Esophagus muscularis mucosa (tissue), 4 donors: ENCODE measurements at regions not wholly inside any gene's neighbourhood (a gene's known extent, or its start where the extent isn't known, plus 50 kb on each side); places are given as distances from the start of the nearest gene placed in this dataset.

ENCODE experiments used
- DNase-seq: peaks from one replicate; pipeline ENCODE4 v3.0.0-alpha.2; 2017; ENCODE audit errors: extremely low spot score
- H3K27ac ChIP-seq, 4 donors: fragments of 200-600 bp; sonication (generic); replicated peaks in 1 of 4; 1 replicate in 3 of 4; 2 replicates in 1 of 4; pipeline ENCODE4 v1.5.1; 2016 to 2019; ENCODE audit warnings: mild to moderate bottlenecking in 1 of 4
- H3K27me3 ChIP-seq, 4 donors: fragments of 200-600 bp; sonication (generic); one replicate each; pipeline versions ENCODE4 v1.5.1 to v1.6.0; 2016 to 2019
- H3K36me3 ChIP-seq, 4 donors: fragments of 200-600 bp; sonication (generic); one replicate each; pipeline ENCODE4 v1.5.1; 2016 to 2019
- H3K4me1 ChIP-seq, 4 donors: fragments of 200-600 bp; sonication (generic); one replicate each; pipeline ENCODE4 v1.5.1; 2016 to 2019
- H3K4me3 ChIP-seq, 4 donors: fragments of 200-600 bp; sonication (generic); 1 replicate in 2 of 4; 2 replicates in 2 of 4; pipeline ENCODE4 v1.5.1; 2016 to 2019; ENCODE audit warnings: mild to moderate bottlenecking in 4 of 4, moderate library complexity in 1 of 4
- H3K9me3 ChIP-seq, 4 donors: fragments of 200-600 bp; sonication (generic); 1 replicate in 3 of 4; 2 replicates in 1 of 4; pipeline ENCODE4 v1.5.1; 2016 to 2019
- EP300 ChIP-seq: sonication (generic); formaldehyde crosslinking; IDR thresholded peaks from one replicate; pipeline ENCODE4 v1.6.1; 2017; ENCODE audit warnings: antibody characterized with exemption
- POLR2A ChIP-seq: fragments of 450-650 bp; IDR thresholded peaks from one replicate; pipeline ENCODE4 v1.6.1; 2017; ENCODE audit warnings: antibody characterized with exemption, moderate library complexity, mild to moderate bottlenecking, low read depth
- POLR2AphosphoS5 ChIP-seq, 2 donors: sonication (generic); formaldehyde crosslinking; IDR thresholded peaks; one replicate each; pipeline ENCODE4 v1.6.1; 2017; ENCODE audit warnings: antibody characterized with exemption in 2 of 2
- WGBS: methylation state at CpG from one replicate; pipeline ENCODE4 v1.1.5; 2018; 5-methylcytosine and 5-hydroxymethylcytosine counted together
- intact Hi-C: fragments of 100-400 bp; cut with DNase I; formaldehyde crosslinking; loops from one replicate; pipeline ENCODE4 v1.15.1; 2023
- TF ChIP-seq, protein P1 (sequence below), 3 experiments: fragments of 200-600 bp in 2 of 3; fragments of 450-650 bp in 1 of 3; sonication (generic) in 2 of 3; IDR thresholded peaks; one replicate each; pipeline ENCODE4 v1.5.1; 2017 to 2019; ENCODE audit warnings: antibody characterized with exemption in 3 of 3, mild to moderate bottlenecking in 2 of 3, moderate library complexity in 1 of 3

DNA sequence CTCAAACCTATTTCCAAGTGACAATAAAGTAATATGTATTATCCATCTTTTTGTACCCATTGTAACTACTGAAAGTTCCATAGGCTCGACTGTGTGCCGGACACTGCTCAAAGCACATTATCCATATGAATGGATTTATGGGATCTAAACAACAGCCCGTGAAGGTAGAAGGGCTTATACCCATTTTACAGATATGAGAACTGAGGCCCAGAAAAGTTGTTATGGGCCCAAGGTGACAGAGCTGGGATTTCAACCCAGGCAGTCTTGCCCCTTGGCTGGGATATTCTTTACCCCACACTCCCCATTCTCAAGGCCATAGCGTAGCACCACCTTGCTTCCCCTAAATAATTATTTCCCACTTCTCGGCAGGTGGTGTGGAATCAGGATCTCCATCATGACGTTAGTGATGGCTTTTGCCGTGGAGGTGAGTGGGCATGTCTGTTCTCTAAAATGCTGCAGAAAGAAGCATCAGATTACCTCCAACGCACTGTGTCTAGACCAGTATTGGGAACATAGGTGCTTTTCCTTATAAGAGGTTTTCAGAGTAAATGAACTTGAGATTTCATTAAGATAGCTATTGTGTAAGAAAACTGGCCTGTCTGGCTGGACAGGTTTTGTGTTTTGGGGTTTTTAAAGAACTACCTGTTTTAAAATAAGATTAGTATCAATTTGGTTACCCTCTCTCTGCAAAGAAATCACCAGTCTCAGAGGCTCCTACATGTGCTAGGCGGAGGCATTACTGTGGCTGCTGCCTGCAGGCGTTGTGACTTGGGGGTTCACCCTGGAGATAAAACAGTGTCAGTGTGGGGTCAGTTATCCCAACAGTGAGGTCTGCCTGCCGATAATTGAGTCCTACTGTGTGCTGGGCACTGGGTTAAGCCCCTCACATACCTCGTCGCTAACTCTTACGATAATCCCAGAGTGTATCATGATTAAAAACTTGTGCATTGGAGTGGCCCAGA, 85.1 kb upstream of the SDK1 start:
- no peaks in the 10 kb centered on the region for H3K27me3 ChIP-seq
- H3K4me3 ChIP-seq = no peak overlapping the region
- no peak overlapping the region for H3K27ac ChIP-seq
- peaks cover 8 to 27% (median 21%) of the 10 kb centered on the region in 4 donors for H3K4me1 ChIP-seq
- WGBS = 96% methylated on average over 14 of the region's 14 CpGs
- DNase-seq = peak; percentile 81
- no peak for TF ChIP-seq POLR2AphosphoS5 (IDR thresholded peaks at IDR 0.05)
- TF ChIP-seq EP300 = no peak
- TF ChIP-seq, protein P1, sequence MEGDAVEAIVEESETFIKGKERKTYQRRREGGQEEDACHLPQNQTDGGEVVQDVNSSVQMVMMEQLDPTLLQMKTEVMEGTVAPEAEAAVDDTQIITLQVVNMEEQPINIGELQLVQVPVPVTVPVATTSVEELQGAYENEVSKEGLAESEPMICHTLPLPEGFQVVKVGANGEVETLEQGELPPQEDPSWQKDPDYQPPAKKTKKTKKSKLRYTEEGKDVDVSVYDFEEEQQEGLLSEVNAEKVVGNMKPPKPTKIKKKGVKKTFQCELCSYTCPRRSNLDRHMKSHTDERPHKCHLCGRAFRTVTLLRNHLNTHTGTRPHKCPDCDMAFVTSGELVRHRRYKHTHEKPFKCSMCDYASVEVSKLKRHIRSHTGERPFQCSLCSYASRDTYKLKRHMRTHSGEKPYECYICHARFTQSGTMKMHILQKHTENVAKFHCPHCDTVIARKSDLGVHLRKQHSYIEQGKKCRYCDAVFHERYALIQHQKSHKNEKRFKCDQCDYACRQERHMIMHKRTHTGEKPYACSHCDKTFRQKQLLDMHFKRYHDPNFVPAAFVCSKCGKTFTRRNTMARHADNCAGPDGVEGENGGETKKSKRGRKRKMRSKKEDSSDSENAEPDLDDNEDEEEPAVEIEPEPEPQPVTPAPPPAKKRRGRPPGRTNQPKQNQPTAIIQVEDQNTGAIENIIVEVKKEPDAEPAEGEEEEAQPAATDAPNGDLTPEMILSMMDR (IDR thresholded peaks at IDR 0.05) = no peak
- TF ChIP-seq POLR2A = no peak
- no peaks in the 10 kb centered on the region for H3K9me3 ChIP-seq
- intact Hi-C loops = no loop called here
- H3K36me3 ChIP-seq = no peaks in the 10 kb centered on the region

DNA sequence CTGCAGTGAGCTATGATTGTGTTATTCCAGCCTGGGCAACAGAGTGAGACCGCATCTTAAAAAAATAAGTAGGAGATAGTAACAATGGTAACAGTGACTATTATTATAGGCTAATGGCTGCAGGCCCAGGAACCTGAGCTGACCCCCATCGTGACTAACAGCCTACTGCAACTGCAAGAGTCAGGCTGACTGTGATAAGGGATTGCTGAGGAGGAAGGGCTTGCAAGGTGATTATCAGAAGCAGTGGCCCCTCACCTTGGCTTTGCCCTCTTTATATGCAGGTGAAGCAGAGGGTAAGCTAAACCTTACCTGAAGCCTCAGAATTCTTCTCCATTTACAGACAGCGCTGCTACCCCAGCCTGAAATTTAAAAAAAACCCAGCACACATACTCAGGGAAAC, 83.9 kb upstream of the SDK1 start:
- Histone ChIP-seq H3K4me1 (peaks cover 8 to 27% (median 21%) of the 10 kb centered on the region in 4 donors), H3K27me3 (no peaks in the 10 kb centered on the region), H3K4me3 (no peak overlapping the region), H3K27ac (no peak overlapping the region), H3K36me3 (no peaks in the 10 kb centered on the region), H3K9me3 (no peaks in the 10 kb centered on the region)
- intact Hi-C loops = no loop called here
- 69% methylated on average over 3 of the region's 3 CpGs for WGBS
- peak; percentile 89 for DNase-seq
- TF ChIP-seq POLR2AphosphoS5 (IDR thresholded peaks at IDR 0.05) = no peak

DNA sequence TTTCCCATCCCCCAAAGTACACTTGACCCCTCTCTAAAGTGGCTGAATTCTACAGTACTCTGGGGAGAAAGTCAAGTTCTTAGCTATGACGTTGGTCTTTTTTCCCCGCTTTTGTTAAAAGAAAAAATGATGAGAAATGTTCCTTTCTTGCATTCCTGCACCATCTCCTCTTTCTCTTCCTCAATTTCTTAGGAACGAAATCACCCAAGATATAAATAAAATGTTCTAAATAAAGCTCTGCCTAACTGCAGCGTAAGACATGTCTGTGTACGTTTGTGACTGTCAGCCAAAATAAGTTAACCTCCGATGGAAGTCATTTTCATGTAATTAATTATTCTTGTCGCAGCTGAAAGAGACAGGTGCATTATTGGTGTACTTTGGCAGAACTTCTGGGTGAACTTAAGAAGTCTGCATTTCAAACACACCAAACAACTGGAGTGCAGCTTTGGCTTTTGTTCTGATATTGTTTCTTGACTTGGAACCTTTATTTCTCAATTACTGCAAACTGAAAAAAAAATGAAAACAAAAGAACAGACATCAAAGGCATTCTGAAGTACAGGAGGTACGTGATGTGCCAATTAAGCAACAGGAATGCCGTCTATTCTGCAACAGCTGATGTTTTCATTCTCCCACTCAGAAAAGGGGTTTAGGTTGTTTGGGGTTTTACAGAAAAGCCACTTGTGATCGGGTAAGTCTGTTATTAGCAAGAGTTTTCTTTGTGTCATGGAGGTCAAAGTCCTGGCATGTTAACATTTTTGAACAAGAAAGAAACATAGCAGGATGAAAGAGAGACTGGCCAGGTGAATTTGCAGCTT, 82.4 kb upstream of the SDK1 start:
- Histone ChIP-seq H3K9me3 (no peaks in the 10 kb centered on the region), H3K4me1 (peaks cover 8 to 27% (median 21%) of the 10 kb centered on the region in 4 donors), H3K27ac (no peak overlapping the region), H3K36me3 (no peaks in the 10 kb centered on the region), H3K27me3 (no peaks in the 10 kb centered on the region), H3K4me3 (no peak overlapping the region)
- 16% methylated on average over 10 of the region's 10 CpGs for WGBS
- intact Hi-C loops = no loop called here
- DNase-seq = peak; percentile 47
- TF ChIP-seq EP300 = no peak
- no peak for TF ChIP-seq POLR2AphosphoS5 (IDR thresholded peaks at IDR 0.05)
- no peak for TF ChIP-seq POLR2A

DNA sequence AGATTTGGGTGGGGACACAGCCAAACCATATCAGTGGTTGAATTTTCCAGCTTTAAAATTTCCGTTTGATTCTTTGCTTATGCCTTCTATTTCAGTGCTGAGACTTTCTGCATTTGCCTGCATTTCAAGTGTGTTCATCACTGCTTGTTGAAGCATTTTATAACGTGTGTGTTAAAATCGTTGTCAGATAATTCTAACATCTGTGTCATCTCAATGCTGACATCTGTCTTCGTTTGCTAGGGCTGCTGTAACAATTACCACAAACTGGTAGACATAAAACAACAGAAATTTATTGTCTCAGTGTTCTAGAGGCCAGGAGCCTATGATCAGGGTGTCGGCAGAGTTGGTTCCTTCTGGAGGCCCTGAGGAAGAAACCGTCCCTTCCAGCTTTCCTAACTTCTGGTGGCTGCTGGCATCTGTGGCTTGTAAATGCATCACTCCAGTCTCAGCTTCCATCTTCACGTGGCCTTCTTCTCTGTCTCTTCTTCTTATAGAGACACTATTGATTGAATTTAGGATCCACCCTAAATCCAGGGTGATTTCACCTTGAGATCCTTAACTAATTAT, 71.1 kb upstream of the SDK1 start:
- Histone ChIP-seq H3K27ac (no peak overlapping the region), H3K4me3 (no peak overlapping the region), H3K9me3 (no peaks in the 10 kb centered on the region), H3K36me3 (no peaks in the 10 kb centered on the region), H3K27me3 (peaks cover 0 to 4% (median 0%) of the 10 kb centered on the region in 4 donors), H3K4me1 (peaks cover 0 to 5% (median 0%) of the 10 kb centered on the region in 4 donors)
- TF ChIP-seq, protein P1 (IDR thresholded peaks at IDR 0.05) = no peak
- TF ChIP-seq EP300 (no peak), POLR2AphosphoS5 (IDR thresholded peaks at IDR 0.05) (no peak), POLR2A (no peak)
- DNase-seq = no peak
- WGBS = 81% methylated on average over 7 of the region's 7 CpGs
- intact Hi-C loops = no loop called here

DNA sequence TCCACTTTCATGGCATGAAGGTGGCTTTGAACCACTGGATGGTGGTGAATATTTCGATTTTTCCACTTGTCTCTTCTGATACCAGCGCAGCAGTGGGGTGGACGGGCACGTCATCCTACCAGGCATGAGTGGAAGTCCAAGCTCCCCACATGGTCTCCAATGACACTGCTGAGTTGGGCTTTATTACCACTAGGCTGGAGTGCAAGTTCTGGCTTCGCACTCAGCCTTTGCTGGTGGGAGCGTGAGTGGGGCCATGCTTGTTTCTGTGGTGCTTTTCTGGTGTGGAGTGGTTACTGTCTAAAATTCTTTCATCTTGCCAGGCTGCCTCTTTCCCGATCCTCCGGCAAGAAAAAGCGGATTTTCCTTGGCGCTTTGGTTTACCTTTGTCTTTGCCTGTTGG, 70.1 kb upstream of the SDK1 start:
- Histone ChIP-seq H3K36me3 (no peaks in the 10 kb centered on the region), H3K9me3 (peaks cover 0 to 3% (median under 1%) of the 10 kb centered on the region in 4 donors), H3K27me3 (peaks cover 0 to 4% (median 0%) of the 10 kb centered on the region in 4 donors), H3K4me1 (peaks cover 0 to 5% (median 0%) of the 10 kb centered on the region in 4 donors), H3K27ac (no peak overlapping the region), H3K4me3 (no peak overlapping the region)
- peak; percentile 60 for DNase-seq
- WGBS = 97% methylated on average over 10 of the region's 10 CpGs
- TF ChIP-seq POLR2AphosphoS5 (IDR thresholded peaks at IDR 0.05) (no peak), POLR2A (no peak), EP300 (no peak)
- TF ChIP-seq, protein P1 (IDR thresholded peaks at IDR 0.05) = no peak
- intact Hi-C loops = no loop called here
